Mesenchymal stem cell (in vitro differentiated cells and primary cell): ENCODE measurements at regions not wholly inside any gene's neighbourhood (a gene's known extent, or its start where the extent isn't known, plus 50 kb on each side); places are given as distances from the start of the nearest gene placed in this dataset.

Source experiments
- DNase-seq: peaks from one replicate; pipeline ENCODE4 v3.0.0-alpha.2; 2013
- H2AFZ ChIP-seq: one replicate; pipeline ENCODE4 v1.6.1; 2013; ENCODE audit warnings: low read depth, mild to moderate bottlenecking, control low read depth, inconsistent platforms, low read length, moderate library complexity
- H2AK5ac ChIP-seq: 2 replicates; pipeline ENCODE4 v1.6.1; 2013; ENCODE audit warnings: low read length, moderate library complexity, mild to moderate bottlenecking, inconsistent platforms; ENCODE audit not compliant: severe bottlenecking
- H2BK120ac ChIP-seq: one replicate; pipeline ENCODE4 v1.6.1; 2013; ENCODE audit warnings: low read depth, mild to moderate bottlenecking, inconsistent platforms, low read length, moderate library complexity
- H2BK12ac ChIP-seq, 2 experiments: one replicate each; pipeline ENCODE4 v1.6.1; 2013; ENCODE audit warnings: inconsistent platforms in 2 of 2, low read length in 2 of 2, mild to moderate bottlenecking in 2 of 2, moderate library complexity in 2 of 2, control low read depth in 1 of 2
- H2BK15ac ChIP-seq: one replicate; pipeline ENCODE4 v1.6.1; 2013; ENCODE audit warnings: mild to moderate bottlenecking, low read depth, inconsistent platforms; ENCODE audit not compliant: poor library complexity, severe bottlenecking
- H2BK5ac ChIP-seq: 2 replicates; pipeline ENCODE4 v1.6.1; 2013; ENCODE audit warnings: low read depth, mild to moderate bottlenecking, low read length, control low read depth, inconsistent platforms; ENCODE audit not compliant: poor library complexity, severe bottlenecking
- H3K14ac ChIP-seq, 2 experiments: one replicate each; pipeline ENCODE4 v1.6.1; 2013; ENCODE audit warnings: inconsistent platforms in 2 of 2, low read length in 2 of 2, control low read depth in 1 of 2, mild to moderate bottlenecking in 1 of 2, moderate library complexity in 1 of 2
- H3K18ac ChIP-seq, 2 experiments: one replicate each; pipeline ENCODE4 v1.6.1; 2013; ENCODE audit warnings: inconsistent platforms in 2 of 2, low read length in 2 of 2, control low read depth in 1 of 2, low read depth in 1 of 2, mild to moderate bottlenecking in 1 of 2
- H3K23ac ChIP-seq, 2 experiments: one replicate each; pipeline ENCODE4 v1.6.1; 2013; ENCODE audit warnings: inconsistent platforms in 2 of 2, low read length in 2 of 2, mild to moderate bottlenecking in 2 of 2, moderate library complexity in 2 of 2, control low read depth in 1 of 2
- H3K27ac ChIP-seq: 2 replicates; pipeline ENCODE4 v1.5.1; 2013; ENCODE audit warnings: mild to moderate bottlenecking, moderate library complexity, low read length, control low read depth, inconsistent platforms; ENCODE audit not compliant: poor library complexity, severe bottlenecking
- H3K27me3 ChIP-seq, 2 experiments: 2 replicates each; pipeline versions ENCODE4 v1.6.1 to v1.7.0; 2013; ENCODE audit warnings: low read length in 2 of 2, mild to moderate bottlenecking in 2 of 2, moderate library complexity in 2 of 2, control low read depth in 1 of 2, inconsistent platforms in 1 of 2; ENCODE audit not compliant: control insufficient read depth in 1 of 2, insufficient read depth in 1 of 2
- H3K36me3 ChIP-seq, 2 experiments: 2 replicates each; pipeline versions ENCODE4 v1.6.1 to v1.7.0; 2013; ENCODE audit warnings: low read length in 2 of 2, control low read depth in 1 of 2, inconsistent platforms in 1 of 2, low read depth in 1 of 2, mild to moderate bottlenecking in 1 of 2; ENCODE audit not compliant: insufficient read depth in 2 of 2, control insufficient read depth in 1 of 2
- H3K4ac ChIP-seq, 2 experiments: one replicate each; pipeline ENCODE4 v1.6.1; 2013; ENCODE audit warnings: inconsistent platforms in 2 of 2, low read length in 2 of 2, mild to moderate bottlenecking in 2 of 2, moderate library complexity in 2 of 2, control low read depth in 1 of 2, low read depth in 1 of 2
- H3K4me1 ChIP-seq: 2 replicates; pipeline ENCODE4 v1.6.1; 2013; ENCODE audit warnings: low read depth, low read length, control low read depth; ENCODE audit not compliant: control insufficient read depth, insufficient read depth
- H3K4me2 ChIP-seq: 2 replicates; pipeline ENCODE4 v1.6.1; 2013; ENCODE audit warnings: low read length, mild to moderate bottlenecking, inconsistent platforms; ENCODE audit not compliant: poor library complexity, severe bottlenecking
- H3K4me3 ChIP-seq, 2 experiments: 2 replicates each; pipeline versions ENCODE4 v1.5.1 to v1.7.0; 2013; ENCODE audit warnings: low read length in 2 of 2, mild to moderate bottlenecking in 2 of 2, control low read depth in 1 of 2, low read depth in 1 of 2; ENCODE audit not compliant: insufficient read depth in 1 of 2
- H3K79me1 ChIP-seq: replicated peaks from 2 replicates; pipeline ENCODE4 v1.6.1; 2013; ENCODE audit warnings: mild to moderate bottlenecking, control low read depth, low read length, inconsistent platforms; ENCODE audit not compliant: poor library complexity, severe bottlenecking
- H3K9ac ChIP-seq: 2 replicates; pipeline ENCODE4 v1.7.0; 2013; ENCODE audit warnings: mild to moderate bottlenecking, low read length, moderate library complexity
- H3K9me3 ChIP-seq: 2 replicates; pipeline ENCODE4 v1.7.0; 2013; ENCODE audit warnings: mild to moderate bottlenecking, low read length; ENCODE audit not compliant: control insufficient read depth
- H4K8ac ChIP-seq: one replicate; pipeline ENCODE4 v1.6.1; 2013; ENCODE audit warnings: inconsistent platforms, mild to moderate bottlenecking, low read length, moderate library complexity
- H4K91ac ChIP-seq: one replicate; pipeline ENCODE4 v1.6.1; 2013; ENCODE audit warnings: mild to moderate bottlenecking, low read length, inconsistent platforms
- WGBS: methylation state at CpG from one replicate; pipeline ENCODE4 v1.1.7; 2013; ENCODE audit warnings: mixed read lengths; 5-methylcytosine and 5-hydroxymethylcytosine counted together

DNA sequence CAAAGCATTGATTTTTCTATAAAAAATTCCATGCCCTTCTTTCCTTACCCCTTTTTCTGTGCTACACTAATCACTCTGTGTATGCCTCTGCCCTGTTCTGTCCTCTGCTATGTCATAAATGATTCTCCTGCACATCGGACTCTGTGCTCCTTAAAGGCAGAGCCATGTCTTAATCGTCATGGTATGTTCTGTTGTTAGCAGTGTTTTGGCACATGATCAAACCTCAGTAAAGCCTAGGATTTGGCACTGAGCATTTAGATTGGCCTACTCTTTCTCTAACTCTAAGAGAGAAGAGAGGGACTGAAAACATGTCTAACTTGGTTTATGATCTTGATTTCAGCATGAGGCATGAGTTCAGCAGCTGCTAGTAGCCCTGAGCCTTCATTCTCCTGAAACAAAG, 266.9 kb downstream of the AASDHPPT start:
- Histone ChIP-seq H2BK15ac (no peak overlapping the region), H2AFZ (no peak overlapping the region), H4K91ac (no peak overlapping the region), H3K23ac (no peak overlapping the region), H3K27me3 (no peaks in the 10 kb centered on the region), H3K9me3 (no peaks in the 10 kb centered on the region), H3K36me3 (no peaks in the 10 kb centered on the region), H2BK5ac (no peak overlapping the region), H3K27ac (no peak overlapping the region), H4K8ac (no peak overlapping the region), H3K14ac (no peak overlapping the region), H3K4me2 (no peak overlapping the region), H2BK120ac (no peak overlapping the region), H3K4ac (no peak overlapping the region), H2BK12ac (no peak overlapping the region), H3K9ac (peak overlapping the region; percentile 23), H2AK5ac (no peak overlapping the region), H3K4me3 (no peak overlapping the region), H3K4me1 (no peaks in the 10 kb centered on the region), H3K79me1 (no peaks in the 10 kb centered on the region), H3K18ac (no peak overlapping the region)
- 86% methylated on average over 2 of the region's 2 CpGs for WGBS
- no peak for DNase-seq

- H3K9ac ChIP-seq = no peak overlapping the region
- no peak overlapping the region for H3K14ac ChIP-seq
- no peak overlapping the region for H4K8ac ChIP-seq
- no peaks in the 10 kb centered on the region for H3K36me3 ChIP-seq
- no peak for DNase-seq
- H2BK120ac ChIP-seq = no peak overlapping the region
- H3K23ac ChIP-seq = no peak overlapping the region
- no peak overlapping the region for H2BK15ac ChIP-seq
- H2AK5ac ChIP-seq = no peak overlapping the region
- H3K4me2 ChIP-seq = no peak overlapping the region
- H3K79me1 ChIP-seq = no peaks in the 10 kb centered on the region
- H3K4me3 ChIP-seq = no peak overlapping the region
- H2AFZ ChIP-seq = no peak overlapping the region
- WGBS = no CpG with 5 or more reads among the region's 1 CpG
- no peak overlapping the region for H2BK5ac ChIP-seq
- H2BK12ac ChIP-seq = no peak overlapping the region
- no peak overlapping the region for H3K4ac ChIP-seq
- no peak overlapping the region for H3K27ac ChIP-seq
- H3K27me3 ChIP-seq = no peaks in the 10 kb centered on the region
- H4K91ac ChIP-seq = no peak overlapping the region
- no peak overlapping the region for H3K18ac ChIP-seq
- H3K4me1 ChIP-seq = no peaks in the 10 kb centered on the region
- no peaks in the 10 kb centered on the region for H3K9me3 ChIP-seq
Observed at GRCh38 chr11:106344966-106345365, 267.5 kb downstream of the AASDHPPT start.

GRCh38 chr11:106353031-106353430, 275.6 kb downstream of the AASDHPPT start:
- Histone ChIP-seq H3K27me3 (no peaks in the 10 kb centered on the region), H3K36me3 (no peaks in the 10 kb centered on the region), H2BK120ac (no peak overlapping the region), H2BK15ac (no peak overlapping the region), H2AK5ac (no peak overlapping the region), H3K4me1 (no peaks in the 10 kb centered on the region), H2BK5ac (no peak overlapping the region), H3K4me3 (no peak overlapping the region), H3K14ac (no peak overlapping the region), H4K91ac (no peak overlapping the region), H3K9me3 (peaks cover 7% of the 10 kb centered on the region), H3K27ac (no peak overlapping the region), H3K79me1 (no peaks in the 10 kb centered on the region), H3K4me2 (no peak overlapping the region), H2BK12ac (no peak overlapping the region), H3K18ac (no peak overlapping the region), H3K23ac (no peak overlapping the region), H3K9ac (no peak overlapping the region), H3K4ac (no peak overlapping the region), H2AFZ (no peak overlapping the region), H4K8ac (no peak overlapping the region)
- no peak for DNase-seq
- 83% methylated on average over 1 of the region's 2 CpGs for WGBS

DNA sequence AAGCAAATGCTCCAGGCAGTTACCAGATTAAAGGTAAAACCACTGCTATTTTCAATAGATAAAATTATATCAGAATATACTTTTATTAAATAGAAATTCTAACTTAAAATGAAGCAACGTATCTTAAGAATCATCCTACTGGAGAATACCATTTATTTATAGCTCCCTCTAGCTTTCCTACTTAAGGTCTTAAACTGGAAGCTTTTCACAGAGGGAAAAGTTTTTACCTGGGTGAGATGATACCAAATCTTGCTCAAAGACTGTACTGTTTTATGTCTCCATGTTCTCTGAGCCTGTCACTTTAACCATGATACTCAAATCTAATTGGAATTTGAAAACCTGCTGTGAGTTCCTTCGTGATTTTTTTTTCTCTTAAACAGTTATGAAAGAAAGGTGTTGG, 291.8 kb downstream of the AASDHPPT start:
- Histone ChIP-seq H2BK5ac (no peak overlapping the region), H3K4me1 (peaks cover 4% of the 10 kb centered on the region), H4K8ac (no peak overlapping the region), H3K9me3 (no peaks in the 10 kb centered on the region), H3K79me1 (no peaks in the 10 kb centered on the region), H3K27me3 (no peaks in the 10 kb centered on the region), H2BK120ac (no peak overlapping the region), H3K9ac (peak overlapping the region; percentile 48), H3K23ac (no peak overlapping the region), H3K4ac (no peak overlapping the region), H2AK5ac (no peak overlapping the region), H2AFZ (no peak overlapping the region), H2BK12ac (no peak overlapping the region), H3K4me2 (no peak overlapping the region), H2BK15ac (no peak overlapping the region), H4K91ac (no peak overlapping the region), H3K27ac (peak overlapping the region; percentile 84), H3K18ac (no peak overlapping the region), H3K36me3 (no peaks in the 10 kb centered on the region), H3K4me3 (no peak overlapping the region), H3K14ac (no peak overlapping the region)
- 67% methylated on average over 1 of the region's 2 CpGs for WGBS
- no peak for DNase-seq
